K562 (cell line): ENCODE measurements at regions not wholly inside any gene's neighbourhood (a gene's known extent, or its start where the extent isn't known, plus 50 kb on each side); places are given as distances from the start of the nearest gene placed in this dataset.

ENCODE experiments used
- ATAC-seq: fragments of 200-7000 bp; cut with Tn5 transposase; 3 replicates; pipeline ENCODE4 v1.9.1; 2020; ENCODE audit warnings: moderate library complexity
- BruUV-seq: library from RNA; stranded (reverse); fragments of 400-500 nt; replicated peaks from 2 replicates; lab custom pipeline; 2021; lab: Mats Ljungman, UMichigan
- CTCF ChIA-PET: fragments of 300-600 bp; formaldehyde crosslinking; extraction: SDS; loops from one replicate; lab custom pipeline; 2021; ENCODE audit warnings: low intra/inter-chr PET ratio; lab: Yijun Ruan, JAX
- POLR2A ChIA-PET: fragments of 300-600, 350-650 bp; sonication (Branson Sonifier 250); formaldehyde crosslinking; extraction: SDS; loops from one replicate; lab custom pipeline; 2021; ENCODE audit warnings: antibody characterized with exemption, inconsistent platforms; lab: Yijun Ruan, JAX
- DNase-seq, 4 experiments: peaks; one replicate each; pipeline versions ENCODE4 v3.0.0 to v3.0.0-alpha.2; 2011 to 2018; ENCODE audit warnings: low spot score in 3 of 4, mixed read lengths in 3 of 4; ENCODE audit errors: extremely low read depth in 1 of 4
- FAIRE-seq: peaks from 2 replicates; lab custom pipeline; 2011; peaks lifted over from hg19 to GRCh38; lab: Jason Lieb, UNC
- H2AFZ ChIP-seq: 2 replicates; pipeline ENCODE4 v1.6.0; 2011; ENCODE audit warnings: low read depth, low read length, control low read depth, inconsistent platforms
- H3K27ac ChIP-seq: fragments of 200-600 bp; 3 replicates; pipeline ENCODE4 v1.8.0; 2011; ENCODE audit warnings: low read depth, mild to moderate bottlenecking, control low read depth, inconsistent platforms, low read length, moderate library complexity, mixed read lengths; ENCODE audit errors: extremely low read depth
- H3K27me3 ChIP-seq, 2 experiments: fragments of 300-600 bp in 1 of 2; 2 replicates in 1 of 2; 3 replicates in 1 of 2; pipeline versions ENCODE4 v1.6.0 to v1.8.0; 2011; ENCODE audit warnings: inconsistent platforms in 2 of 2, low read length in 2 of 2, mild to moderate bottlenecking in 1 of 2, mixed read lengths in 1 of 2, moderate library complexity in 1 of 2; ENCODE audit not compliant: control insufficient read depth in 2 of 2, insufficient read depth in 2 of 2
- H3K36me3 ChIP-seq: fragments of 300-600 bp; 3 replicates; pipeline ENCODE4 v1.8.0; 2011; ENCODE audit warnings: mild to moderate bottlenecking, low read length, inconsistent platforms; ENCODE audit not compliant: control insufficient read depth, insufficient read depth
- H3K4me1 ChIP-seq, 2 experiments: fragments of 200-600 bp in 1 of 2; replicated peaks in 1 of 2; 2 replicates in 1 of 2; 3 replicates in 1 of 2; pipeline versions ENCODE4 v1.5.1 to v1.8.0; 2011; ENCODE audit warnings: inconsistent platforms in 2 of 2, low read length in 2 of 2, mild to moderate bottlenecking in 1 of 2, mixed read lengths in 1 of 2, moderate library complexity in 1 of 2; ENCODE audit not compliant: control insufficient read depth in 2 of 2, insufficient read depth in 2 of 2
- H3K4me2 ChIP-seq: 2 replicates; pipeline ENCODE4 v1.6.1; 2011; ENCODE audit warnings: low read length, control low read depth, inconsistent platforms, mixed read lengths; ENCODE audit not compliant: insufficient read depth
- H3K4me3 ChIP-seq: fragments of 200-600 bp; sonication (generic), shearing (Covaris generic); 2 replicates; pipeline ENCODE4 v1.5.1; 2016; ENCODE audit warnings: control low read depth, inconsistent platforms
- H3K79me2 ChIP-seq: fragments of 200-600 bp; 3 replicates; pipeline ENCODE4 v1.8.0; 2011; ENCODE audit warnings: low read length, inconsistent platforms; ENCODE audit not compliant: control insufficient read depth, insufficient read depth
- H3K9ac ChIP-seq, 2 experiments: 2 replicates each; pipeline versions ENCODE4 v1.6.0 to v1.6.1; 2011; ENCODE audit warnings: low read depth in 2 of 2, low read length in 2 of 2, control low read depth in 1 of 2, inconsistent platforms in 1 of 2, mild to moderate bottlenecking in 1 of 2, mixed read lengths in 1 of 2; ENCODE audit not compliant: insufficient read depth in 1 of 2
- H3K9me1 ChIP-seq: one replicate; pipeline ENCODE4 v1.6.0; 2011; ENCODE audit warnings: inconsistent platforms, mild to moderate bottlenecking, low read length, moderate library complexity; ENCODE audit not compliant: control insufficient read depth, insufficient read depth
- H3K9me3 ChIP-seq: replicated peaks from 2 replicates; pipeline ENCODE4 v1.5.1; 2011; ENCODE audit warnings: low read depth, low read length, inconsistent platforms; ENCODE audit not compliant: control insufficient read depth, insufficient read depth
- H4K20me1 ChIP-seq: replicated peaks from 2 replicates; pipeline ENCODE4 v1.6.1; 2011; ENCODE audit warnings: low read length, inconsistent platforms, mixed read lengths; ENCODE audit not compliant: control insufficient read depth, insufficient read depth
- CBX2 ChIP-seq: fragments of 200-600 bp; sonication (generic); IDR thresholded peaks from one replicate; pipeline ENCODE4 v1.6.1; 2012; ENCODE audit warnings: mild to moderate bottlenecking, low read length, inconsistent platforms; ENCODE audit not compliant: insufficient read depth, poor library complexity, severe bottlenecking
- GTF2F1 ChIP-seq: IDR thresholded peaks from 2 replicates; pipeline ENCODE4 v1.6.1; 2011; ENCODE audit warnings: low read depth, low read length, improper control_type of control experiment
- NR2F6 ChIP-seq: fragments of 450-650 bp; formaldehyde crosslinking; IDR thresholded peaks from 2 replicates; pipeline ENCODE4 v1.4.0; 2020; ENCODE audit warnings: mild to moderate bottlenecking
- POLR2AphosphoS5 ChIP-seq: IDR thresholded peaks from 2 replicates; pipeline ENCODE4 v1.6.1; 2011; ENCODE audit warnings: mild to moderate bottlenecking, low read depth, low read length, moderate library complexity; ENCODE audit not compliant: control insufficient read depth, insufficient read depth
- VEZF1 ChIP-seq: fragments of 200-800 bp; sonication (Bioruptor generic); IDR thresholded peaks from 2 replicates; pipeline ENCODE4 v1.6.1; 2017; ENCODE audit warnings: missing genetic modification characterization, missing compliant biosample characterization
- ZNF212 ChIP-seq: fragments of 450-650 bp; formaldehyde crosslinking; IDR thresholded peaks from 2 replicates; pipeline ENCODE4 v1.4.0; 2020; ENCODE audit warnings: mild to moderate bottlenecking
- WGBS: fragments of 100-300 bp; shearing (Covaris generic); methylation state at CpG from one replicate; pipeline ENCODE4 v1.1.6; 2016; ENCODE audit warnings: low coverage, mixed read lengths; ENCODE audit not compliant: insufficient coverage; ENCODE audit errors: missing lambda C conversion rate; 5-methylcytosine and 5-hydroxymethylcytosine counted together
- in situ Hi-C: fragments of 300-500 bp; cut with MboI; formaldehyde crosslinking; loops from 4 replicates; pipeline ENCODE4 v1.15.0; 2018; ENCODE audit warnings: inconsistent platforms, mixed read lengths
- intact Hi-C: fragments of 100-400 bp; cut with micrococcal nuclease; formaldehyde crosslinking; loops from 2 replicates; pipeline ENCODE4 v1.14.2; 2022

DNA sequence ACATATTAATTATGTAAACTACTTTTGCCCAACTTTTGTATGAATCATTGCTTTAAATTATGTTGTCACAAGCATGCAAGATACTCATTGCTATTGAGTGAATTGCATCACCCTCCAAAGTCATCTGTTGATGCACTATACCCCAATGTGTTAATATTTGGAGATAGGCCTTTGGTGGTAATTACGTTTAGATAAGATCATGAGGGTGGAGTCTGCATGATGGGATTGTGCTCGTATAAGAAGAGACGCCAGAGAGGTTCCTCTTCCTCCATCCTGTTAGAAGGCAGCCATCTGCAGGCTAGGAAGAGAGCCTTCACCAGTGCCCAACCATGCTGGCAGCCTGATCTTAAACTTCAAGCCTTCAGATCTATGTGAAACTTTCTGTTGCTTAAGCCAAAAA is 95.3 kb upstream of the MAGI2 start:
- intact Hi-C loops, result no loop called here
- no peaks in the 10 kb centered on the region for H3K4me1 ChIP-seq
- FAIRE-seq (no peak), ATAC-seq (no peak), DNase-seq (no peak)
- no peaks in the 10 kb centered on the region for H4K20me1 ChIP-seq
- no peak overlapping the region for H3K4me2 ChIP-seq
- no peaks in the 10 kb centered on the region for H3K9me1 ChIP-seq
- WGBS, result 0% methylated on average over 3 of the region's 3 CpGs
- no peaks in the 10 kb centered on the region for H3K79me2 ChIP-seq
- BruUV-seq, result no TSS peak
- no peak overlapping the region for H3K27ac ChIP-seq
- in situ Hi-C loops, result no loop called here
- ChIA-PET CTCF (interaction anchor here (0.6 kb wide), 1 partner anchor 1413 kb away, joined by 3 read pairs; no protein-coding TSS in a partner anchor), POLR2A (no interaction called here)
- no peaks in the 10 kb centered on the region for H3K27me3 ChIP-seq
- no peaks in the 10 kb centered on the region for H3K9me3 ChIP-seq
- H2AFZ ChIP-seq, result no peak overlapping the region
- TF ChIP-seq CBX2 (no peak), GTF2F1 (no peak), POLR2AphosphoS5 (no peak), NR2F6 (no peak), VEZF1 (no peak), ZNF212 (no peak)
- no peak overlapping the region for H3K4me3 ChIP-seq
- H3K36me3 ChIP-seq, result no peaks in the 10 kb centered on the region
- no peak overlapping the region for H3K9ac ChIP-seq
